ENCODE measurements at regions not wholly inside any gene's neighbourhood (a gene's known extent, or its start where the extent isn't known, plus 50 kb on each side); places are given as distances from the start of the nearest gene placed in this dataset.

DNA sequence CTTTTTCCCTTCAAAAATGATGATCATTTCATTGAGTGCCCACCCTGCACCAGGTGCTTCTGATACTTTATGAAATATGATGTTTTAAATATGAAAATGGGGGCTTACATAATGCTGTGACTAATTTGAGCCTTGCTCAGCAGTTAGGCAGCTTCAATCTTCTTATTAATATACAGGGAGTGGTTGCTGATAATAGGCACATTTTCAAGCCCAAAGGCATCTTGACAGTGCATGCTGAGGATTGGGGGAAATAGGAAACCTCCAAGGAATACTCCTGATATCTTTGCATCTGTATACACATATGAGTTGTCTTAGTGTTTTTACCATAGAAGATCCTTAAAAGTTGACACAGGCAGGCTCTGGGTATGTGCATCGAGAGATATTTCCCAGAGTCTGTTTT lies 262.3 kb upstream of the SASH1 start:
- TF ChIP-seq MAX (IDR thresholded peaks at IDR 0.05; ENCODE audit: low read depth, low read length) (no peak), CTCF (IDR thresholded peaks at IDR 0.05; ENCODE audit: low read depth, low read length) (no peak), POLR2A (IDR thresholded peaks at IDR 0.05; ENCODE audit: extremely low read depth, insufficient read length) (no peak), MYC (IDR thresholded peaks at IDR 0.05; ENCODE audit: low read depth, low read length) (no peak)
